Esophagus muscularis mucosa (tissue), 4 donors: ENCODE measurements at regions not wholly inside any gene's neighbourhood (a gene's known extent, or its start where the extent isn't known, plus 50 kb on each side); places are given as distances from the start of the nearest gene placed in this dataset.
"Not testable (repeated sequence)": the region's sequence is repeated elsewhere in the genome, so short reads cannot be mapped to it uniquely, and the experiment has no call there.

Experiments used
- EP300 ChIP-seq: sonication (generic); formaldehyde crosslinking; IDR thresholded peaks from one replicate; pipeline ENCODE4 v1.6.1; 2017; ENCODE audit warnings: antibody characterized with exemption
- POLR2A ChIP-seq: fragments of 450-650 bp; IDR thresholded peaks from one replicate; pipeline ENCODE4 v1.6.1; 2017; ENCODE audit warnings: antibody characterized with exemption, moderate library complexity, mild to moderate bottlenecking, low read depth
- POLR2AphosphoS5 ChIP-seq, 2 donors: sonication (generic); formaldehyde crosslinking; IDR thresholded peaks; one replicate each; pipeline ENCODE4 v1.6.1; 2017; ENCODE audit warnings: antibody characterized with exemption in 2 of 2
- TF ChIP-seq, protein P1 (sequence below), 3 experiments: fragments of 200-600 bp in 2 of 3; fragments of 450-650 bp in 1 of 3; sonication (generic) in 2 of 3; IDR thresholded peaks; one replicate each; pipeline ENCODE4 v1.5.1; 2017 to 2019; ENCODE audit warnings: antibody characterized with exemption in 3 of 3, mild to moderate bottlenecking in 2 of 3, moderate library complexity in 1 of 3

DNA sequence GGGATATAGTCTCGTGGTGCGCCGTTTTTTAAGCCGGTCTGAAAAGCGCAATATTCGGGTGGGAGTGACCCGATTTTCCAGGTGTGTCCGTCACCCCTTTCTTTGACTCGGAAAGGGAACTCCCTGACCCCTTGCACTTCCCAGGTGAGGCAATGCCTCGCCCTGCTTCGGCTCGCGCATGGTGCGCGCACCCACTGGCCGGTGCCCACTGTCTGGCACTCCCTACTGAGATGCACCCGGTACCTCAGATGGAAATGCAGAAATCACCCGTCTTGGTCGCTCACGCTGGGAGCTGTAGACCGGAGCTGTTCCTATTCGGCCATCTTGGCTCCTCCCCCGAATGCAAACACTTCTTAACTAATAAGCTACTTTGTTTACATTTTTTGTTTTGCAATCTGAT lies 914.9 kb downstream of the OTOL1 start:
- not testable (repeated sequence) for TF ChIP-seq POLR2AphosphoS5 (IDR thresholded peaks at IDR 0.05); POLR2A; EP300
- TF ChIP-seq, protein P1, sequence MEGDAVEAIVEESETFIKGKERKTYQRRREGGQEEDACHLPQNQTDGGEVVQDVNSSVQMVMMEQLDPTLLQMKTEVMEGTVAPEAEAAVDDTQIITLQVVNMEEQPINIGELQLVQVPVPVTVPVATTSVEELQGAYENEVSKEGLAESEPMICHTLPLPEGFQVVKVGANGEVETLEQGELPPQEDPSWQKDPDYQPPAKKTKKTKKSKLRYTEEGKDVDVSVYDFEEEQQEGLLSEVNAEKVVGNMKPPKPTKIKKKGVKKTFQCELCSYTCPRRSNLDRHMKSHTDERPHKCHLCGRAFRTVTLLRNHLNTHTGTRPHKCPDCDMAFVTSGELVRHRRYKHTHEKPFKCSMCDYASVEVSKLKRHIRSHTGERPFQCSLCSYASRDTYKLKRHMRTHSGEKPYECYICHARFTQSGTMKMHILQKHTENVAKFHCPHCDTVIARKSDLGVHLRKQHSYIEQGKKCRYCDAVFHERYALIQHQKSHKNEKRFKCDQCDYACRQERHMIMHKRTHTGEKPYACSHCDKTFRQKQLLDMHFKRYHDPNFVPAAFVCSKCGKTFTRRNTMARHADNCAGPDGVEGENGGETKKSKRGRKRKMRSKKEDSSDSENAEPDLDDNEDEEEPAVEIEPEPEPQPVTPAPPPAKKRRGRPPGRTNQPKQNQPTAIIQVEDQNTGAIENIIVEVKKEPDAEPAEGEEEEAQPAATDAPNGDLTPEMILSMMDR (IDR thresholded peaks at IDR 0.05): not testable (repeated sequence)
